Esophagus muscularis mucosa (tissue), 4 donors: ENCODE measurements at regions not wholly inside any gene's neighbourhood (a gene's known extent, or its start where the extent isn't known, plus 50 kb on each side); places are given as distances from the start of the nearest gene placed in this dataset.

Experiments used
- CTCF ChIP-seq, 3 experiments: fragments of 200-600 bp in 2 of 3; fragments of 450-650 bp in 1 of 3; sonication (generic) in 2 of 3; IDR thresholded peaks; one replicate each; pipeline ENCODE4 v1.5.1; 2017 to 2019; ENCODE audit warnings: antibody characterized with exemption in 3 of 3, mild to moderate bottlenecking in 2 of 3, moderate library complexity in 1 of 3
- EP300 ChIP-seq: sonication (generic); formaldehyde crosslinking; IDR thresholded peaks from one replicate; pipeline ENCODE4 v1.6.1; 2017; ENCODE audit warnings: antibody characterized with exemption
- POLR2A ChIP-seq: fragments of 450-650 bp; IDR thresholded peaks from one replicate; pipeline ENCODE4 v1.6.1; 2017; ENCODE audit warnings: antibody characterized with exemption, moderate library complexity, mild to moderate bottlenecking, low read depth
- POLR2AphosphoS5 ChIP-seq, 2 donors: sonication (generic); formaldehyde crosslinking; IDR thresholded peaks; one replicate each; pipeline ENCODE4 v1.6.1; 2017; ENCODE audit warnings: antibody characterized with exemption in 2 of 2

DNA sequence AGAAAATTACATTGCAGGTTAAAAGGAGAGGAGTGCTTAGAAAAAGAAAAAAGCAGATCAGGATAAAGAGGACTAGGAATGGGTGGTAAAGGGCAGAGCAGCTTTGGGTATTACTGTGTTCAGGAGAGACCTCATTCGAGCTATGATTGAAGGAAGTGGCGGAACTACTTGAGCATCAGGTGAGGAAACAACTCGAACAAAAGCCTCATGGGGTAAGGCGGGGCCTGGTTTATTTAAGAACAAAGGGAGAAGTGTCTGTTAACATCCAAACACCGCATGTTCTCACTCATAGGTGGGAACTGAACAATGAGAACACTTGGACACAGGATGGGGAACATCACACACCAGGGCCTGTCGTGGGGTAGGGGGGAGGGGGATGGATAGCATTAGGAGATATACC is 444.6 kb upstream of the CCDC196 start:
- no peak for TF ChIP-seq CTCF (IDR thresholded peaks at IDR 0.05)
- TF ChIP-seq POLR2AphosphoS5 (IDR thresholded peaks at IDR 0.05), result no peak
- TF ChIP-seq POLR2A, result no peak
- no peak for TF ChIP-seq EP300
